Neuronal stem cell (in vitro differentiated cells): ENCODE measurements at regions not wholly inside any gene's neighbourhood (a gene's known extent, or its start where the extent isn't known, plus 50 kb on each side); places are given as distances from the start of the nearest gene placed in this dataset.

Experiments
- DNase-seq: peaks from one replicate; pipeline ENCODE4 v3.0.0-alpha.2; 2013; ENCODE audit warnings: low spot score
- H2AFZ ChIP-seq: one replicate; pipeline ENCODE4 v1.6.1; 2013; ENCODE audit warnings: mild to moderate bottlenecking, low read length, inconsistent platforms
- H2AK5ac ChIP-seq: 2 replicates; pipeline ENCODE4 v1.6.1; 2013; ENCODE audit warnings: low read depth, mild to moderate bottlenecking, inconsistent platforms, low read length, moderate library complexity, mixed read lengths
- H2BK120ac ChIP-seq: 2 replicates; pipeline ENCODE4 v1.6.1; 2013; ENCODE audit warnings: low read depth, mild to moderate bottlenecking, inconsistent platforms, low read length, moderate library complexity, mixed read lengths
- H2BK12ac ChIP-seq: one replicate; pipeline ENCODE4 v1.6.1; 2013; ENCODE audit warnings: low read length, inconsistent platforms
- H2BK15ac ChIP-seq: 2 replicates; pipeline ENCODE4 v1.6.1; 2013; ENCODE audit warnings: mild to moderate bottlenecking, low read length, inconsistent platforms, mixed read lengths
- H2BK5ac ChIP-seq: one replicate; pipeline ENCODE4 v1.6.1; 2013; ENCODE audit warnings: inconsistent platforms, mild to moderate bottlenecking, low read length, moderate library complexity
- H3K14ac ChIP-seq: one replicate; pipeline ENCODE4 v1.6.1; 2013; ENCODE audit warnings: low read length, inconsistent platforms
- H3K18ac ChIP-seq: 2 replicates; pipeline ENCODE4 v1.6.1; 2013; ENCODE audit warnings: low read length, inconsistent platforms
- H3K23ac ChIP-seq: 2 replicates; pipeline ENCODE4 v1.6.1; 2013; ENCODE audit warnings: low read depth, mild to moderate bottlenecking, mixed read lengths, low read length, inconsistent platforms; ENCODE audit not compliant: poor library complexity
- H3K27ac ChIP-seq: replicated peaks from 3 replicates; pipeline ENCODE4 v1.5.1; 2013; ENCODE audit warnings: low read length, inconsistent platforms
- H3K27me3 ChIP-seq, 3 experiments: 2 replicates each; pipeline ENCODE4 v1.6.1; 2013; ENCODE audit warnings: low read length in 3 of 3, mild to moderate bottlenecking in 2 of 3, inconsistent platforms in 1 of 3, low read depth in 1 of 3, mixed read lengths in 1 of 3, moderate library complexity in 1 of 3; ENCODE audit not compliant: control insufficient read depth in 3 of 3, insufficient read depth in 3 of 3
- H3K36me3 ChIP-seq, 2 donors: replicated peaks in 1 of 2; 2 replicates each; pipeline ENCODE4 v1.6.1; 2013; ENCODE audit warnings: low read length in 2 of 2; ENCODE audit not compliant: control insufficient read depth in 2 of 2, insufficient read depth in 2 of 2
- H3K4ac ChIP-seq: 2 replicates; pipeline ENCODE4 v1.6.1; 2013; ENCODE audit warnings: inconsistent platforms, mild to moderate bottlenecking, low read length, moderate library complexity
- H3K4me1 ChIP-seq, 2 donors: 1 replicate in 1 of 2; 2 replicates in 1 of 2; pipeline ENCODE4 v1.6.1; 2013; ENCODE audit warnings: low read length in 2 of 2, low read depth in 1 of 2; ENCODE audit not compliant: control insufficient read depth in 2 of 2, insufficient read depth in 1 of 2
- H3K4me2 ChIP-seq: one replicate; pipeline ENCODE4 v1.6.1; 2013; ENCODE audit warnings: mild to moderate bottlenecking, low read length, inconsistent platforms; ENCODE audit not compliant: insufficient read depth, poor library complexity, severe bottlenecking
- H3K4me3 ChIP-seq, 2 donors: 2 replicates each; pipeline ENCODE4 v1.5.1; 2013; ENCODE audit warnings: low read length in 2 of 2, mild to moderate bottlenecking in 2 of 2, inconsistent platforms in 1 of 2, moderate library complexity in 1 of 2
- H3K79me1 ChIP-seq: one replicate; pipeline ENCODE4 v1.6.1; 2013; ENCODE audit warnings: low read depth, mild to moderate bottlenecking, inconsistent platforms, low read length, moderate library complexity
- H3K9ac ChIP-seq: one replicate; pipeline ENCODE4 v1.6.1; 2013; ENCODE audit warnings: mild to moderate bottlenecking, low read depth, low read length, inconsistent platforms; ENCODE audit not compliant: poor library complexity
- H3K9me3 ChIP-seq, 2 donors: replicated peaks in 1 of 2; 2 replicates each; pipeline versions ENCODE3 to v1.6.1; 2013; ENCODE audit warnings: low read length in 2 of 2, mild to moderate bottlenecking in 2 of 2, inconsistent platforms in 1 of 2, low read depth in 1 of 2, mixed read lengths in 1 of 2, moderate library complexity in 1 of 2; ENCODE audit not compliant: control insufficient read depth in 2 of 2, insufficient read depth in 1 of 2
- H4K8ac ChIP-seq: one replicate; pipeline ENCODE4 v1.6.1; 2013; ENCODE audit warnings: low read depth, mild to moderate bottlenecking, inconsistent platforms, low read length, moderate library complexity
- H4K91ac ChIP-seq: one replicate; pipeline ENCODE4 v1.6.1; 2013; ENCODE audit warnings: low read length, low read depth, mild to moderate bottlenecking, inconsistent platforms; ENCODE audit not compliant: poor library complexity
- WGBS, 2 donors: extraction: QIAGEN DNeasy Blood & Tissue Kit; methylation state at CpG; one replicate each; pipeline ENCODE4 v1.1.7; 2013; ENCODE audit warnings: missing lambda C conversion rate in 2 of 2, mixed read lengths in 1 of 2; ENCODE audit not compliant: insufficient read length in 2 of 2, insufficient replicate concordance in 1 of 2; ENCODE audit errors: extremely low coverage in 2 of 2; 5-methylcytosine and 5-hydroxymethylcytosine counted together

DNA sequence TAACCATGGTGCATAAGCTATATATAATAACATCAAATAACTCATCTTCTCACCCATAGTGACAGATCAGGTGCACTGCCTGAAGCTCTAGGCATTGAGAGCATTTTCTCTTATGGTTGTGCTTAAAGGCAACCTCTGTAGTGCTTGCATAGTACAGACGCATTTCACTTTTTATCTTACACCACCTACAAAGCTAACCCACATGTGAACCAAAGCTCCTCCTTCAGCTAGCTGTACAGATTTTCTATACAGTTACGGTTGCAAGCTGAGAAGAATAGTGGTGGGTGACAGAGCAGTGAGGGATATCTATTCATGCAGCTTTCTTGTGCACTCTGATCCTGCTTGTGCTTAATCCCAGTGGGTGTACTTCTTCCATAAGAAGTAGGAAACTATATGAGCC lies 1525.2 kb downstream of the STIM2 start:
- no peaks in the 10 kb centered on the region for H3K36me3 ChIP-seq
- no peak overlapping the region for H2AFZ ChIP-seq
- no CpG with 5 or more reads among the region's 2 CpGs for WGBS, 2 donors
- no peak overlapping the region for H3K23ac ChIP-seq
- H3K4ac ChIP-seq: no peak overlapping the region
- no peak overlapping the region for H2BK15ac ChIP-seq
- H3K4me3 ChIP-seq: no peak overlapping the region
- no peak for DNase-seq
- no peak overlapping the region for H2AK5ac ChIP-seq
- no peak overlapping the region for H2BK120ac ChIP-seq
- no peak overlapping the region for H3K18ac ChIP-seq
- peaks cover 0 to 6% of the 10 kb centered on the region in 2 donors for H3K9me3 ChIP-seq
- no peak overlapping the region for H4K91ac ChIP-seq
- H2BK12ac ChIP-seq: no peak overlapping the region
- no peaks in the 10 kb centered on the region for H3K4me1 ChIP-seq
- no peak overlapping the region for H3K9ac ChIP-seq
- no peak overlapping the region for H4K8ac ChIP-seq
- H3K4me2 ChIP-seq: no peak overlapping the region
- H3K27ac ChIP-seq: no peak overlapping the region
- H3K14ac ChIP-seq: no peak overlapping the region
- no peak overlapping the region for H2BK5ac ChIP-seq
- H3K79me1 ChIP-seq: no peaks in the 10 kb centered on the region
- H3K27me3 ChIP-seq: no peaks in the 10 kb centered on the region

DNA sequence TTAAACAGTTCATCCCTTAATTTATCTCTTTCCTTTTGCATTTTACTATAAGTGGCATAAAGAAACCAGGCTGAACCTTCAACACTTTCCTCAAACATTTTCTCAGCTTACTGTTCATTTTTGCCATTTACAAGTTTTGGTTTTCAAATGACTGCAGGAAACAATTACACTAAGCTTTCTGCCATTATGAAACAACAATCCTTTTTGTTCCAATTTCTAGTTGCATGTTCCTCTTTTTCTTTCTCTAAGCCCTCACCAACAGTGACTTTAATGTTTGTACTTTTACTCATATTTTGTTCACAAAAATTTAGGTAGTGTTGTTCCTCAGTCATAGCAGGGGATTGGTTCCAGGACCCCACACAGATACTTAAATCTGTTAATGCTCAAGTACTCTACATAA lies 1526.1 kb downstream of the STIM2 start:
- Histone ChIP-seq H3K27ac (no peak overlapping the region), H3K4ac (no peak overlapping the region)

DNA sequence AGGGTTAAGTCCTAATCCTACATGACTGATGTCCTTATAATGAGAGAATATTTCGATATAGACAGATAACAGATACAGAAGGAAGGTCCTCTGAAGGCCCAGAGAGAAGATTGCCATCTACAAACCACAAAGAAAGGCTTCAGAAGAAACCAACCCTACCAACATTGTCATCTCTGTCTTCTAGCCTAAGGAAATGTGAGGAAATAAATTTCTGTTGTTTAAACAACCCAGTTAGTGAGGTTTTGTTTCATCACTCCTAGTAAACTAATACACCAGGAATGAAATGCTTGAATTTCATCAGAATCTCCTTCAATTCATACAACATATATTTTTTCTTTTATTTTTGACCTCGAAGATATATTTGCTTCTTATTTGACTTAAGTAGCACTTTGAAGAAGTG lies 1527.8 kb downstream of the STIM2 start:
- no peak for DNase-seq

More for the DNA sequence above, 1526.1 kb downstream of the STIM2 start:
- Histone ChIP-seq H3K27me3 (no peaks in the 10 kb centered on the region), H3K9ac (no peak overlapping the region), H3K14ac (no peak overlapping the region), H3K9me3 (no peaks in the 10 kb centered on the region), H2AK5ac (no peak overlapping the region), H3K4me2 (no peak overlapping the region), H2BK12ac (no peak overlapping the region), H4K8ac (no peak overlapping the region), H3K4me1 (no peaks in the 10 kb centered on the region), H4K91ac (no peak overlapping the region), H2BK120ac (no peak overlapping the region), H3K4me3 (no peak overlapping the region), H3K79me1 (no peaks in the 10 kb centered on the region), H2BK15ac (no peak overlapping the region), H3K36me3 (no peaks in the 10 kb centered on the region), H2BK5ac (no peak overlapping the region), H2AFZ (no peak overlapping the region), H3K18ac (no peak overlapping the region), H3K23ac (no peak overlapping the region)
- DNase-seq: no peak

DNA sequence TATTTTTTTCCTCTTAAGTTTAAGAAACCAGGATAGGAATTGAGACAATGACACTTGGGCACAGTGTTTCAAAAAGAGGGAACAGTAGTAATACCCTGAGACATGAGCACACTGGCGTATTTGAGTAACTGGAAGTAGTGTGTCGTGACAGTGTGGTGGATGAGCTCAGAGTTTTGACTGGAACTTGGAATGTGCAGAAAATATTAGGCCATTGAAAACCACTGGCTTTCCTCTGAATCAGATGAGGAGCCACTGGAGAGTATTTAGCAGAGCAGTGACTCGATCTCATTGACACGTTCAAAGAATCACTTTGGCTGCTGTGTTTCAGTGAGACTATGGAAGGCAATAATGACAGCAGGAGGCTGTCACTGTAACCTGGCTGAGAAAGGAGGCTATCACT lies 1531.2 kb downstream of the STIM2 start:
- Histone ChIP-seq H2AK5ac (no peak overlapping the region), H2BK120ac (no peak overlapping the region), H3K9me3 (no peaks in the 10 kb centered on the region), H3K9ac (no peak overlapping the region), H3K14ac (no peak overlapping the region), H2BK12ac (no peak overlapping the region), H4K91ac (no peak overlapping the region), H3K18ac (no peak overlapping the region), H3K4me3 (no peak overlapping the region), H3K27me3 (no peaks in the 10 kb centered on the region), H2BK5ac (no peak overlapping the region), H2AFZ (no peak overlapping the region), H3K23ac (no peak overlapping the region), H3K4me1 (no peaks in the 10 kb centered on the region), H3K4me2 (no peak overlapping the region), H3K79me1 (no peaks in the 10 kb centered on the region), H3K4ac (no peak overlapping the region), H4K8ac (no peak overlapping the region), H3K36me3 (no peaks in the 10 kb centered on the region), H3K27ac (no peak overlapping the region), H2BK15ac (no peak overlapping the region)
- no peak for DNase-seq
- no CpG with 5 or more reads among the region's 4 CpGs for WGBS, 2 donors

More for the DNA sequence above, 1527.8 kb downstream of the STIM2 start:
- Histone ChIP-seq H2AK5ac (no peak overlapping the region), H2BK15ac (no peak overlapping the region), H3K4me2 (no peak overlapping the region), H4K91ac (no peak overlapping the region), H2BK5ac (no peak overlapping the region), H2BK12ac (no peak overlapping the region), H3K9me3 (no peaks in the 10 kb centered on the region), H2BK120ac (no peak overlapping the region), H3K14ac (no peak overlapping the region), H2AFZ (no peak overlapping the region), H3K9ac (no peak overlapping the region), H3K23ac (no peak overlapping the region), H3K4me1 (no peaks in the 10 kb centered on the region), H3K27me3 (no peaks in the 10 kb centered on the region), H4K8ac (no peak overlapping the region), H3K36me3 (no peaks in the 10 kb centered on the region), H3K4ac (no peak overlapping the region), H3K79me1 (no peaks in the 10 kb centered on the region), H3K18ac (no peak overlapping the region), H3K4me3 (no peak overlapping the region), H3K27ac (no peak overlapping the region)
- no CpG with 5 or more reads among the region's 2 CpGs for WGBS, 2 donors
